ENCODE measurements at regions not wholly inside any gene's neighbourhood (a gene's known extent, or its start where the extent isn't known, plus 50 kb on each side); places are given as distances from the start of the nearest gene placed in this dataset.
"Not testable (repeated sequence)": the region's sequence is repeated elsewhere in the genome, so short reads cannot be mapped to it uniquely, and the experiment has no call there.

DNA sequence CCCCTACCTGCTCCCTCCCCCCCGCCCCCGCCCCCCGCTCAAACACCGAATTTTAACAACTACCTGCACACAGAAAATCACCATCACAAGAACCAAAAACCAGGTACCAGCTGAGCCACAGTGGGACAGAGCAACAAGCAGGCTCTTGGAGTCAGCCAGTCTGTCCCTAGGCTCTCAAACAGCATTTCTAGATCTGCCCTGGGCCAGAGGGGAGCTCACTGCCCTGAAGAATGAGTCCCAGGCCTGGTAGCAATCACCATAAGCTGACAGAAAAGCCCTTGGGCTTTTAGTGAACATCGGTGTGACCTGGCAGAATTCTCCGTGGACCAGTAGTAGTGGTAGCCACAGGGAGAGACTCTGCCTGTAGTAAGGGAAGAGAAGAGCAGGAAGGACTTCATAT lies 58.3 kb downstream of the C11orf87 start:
- no peak for DNase-seq

DNA sequence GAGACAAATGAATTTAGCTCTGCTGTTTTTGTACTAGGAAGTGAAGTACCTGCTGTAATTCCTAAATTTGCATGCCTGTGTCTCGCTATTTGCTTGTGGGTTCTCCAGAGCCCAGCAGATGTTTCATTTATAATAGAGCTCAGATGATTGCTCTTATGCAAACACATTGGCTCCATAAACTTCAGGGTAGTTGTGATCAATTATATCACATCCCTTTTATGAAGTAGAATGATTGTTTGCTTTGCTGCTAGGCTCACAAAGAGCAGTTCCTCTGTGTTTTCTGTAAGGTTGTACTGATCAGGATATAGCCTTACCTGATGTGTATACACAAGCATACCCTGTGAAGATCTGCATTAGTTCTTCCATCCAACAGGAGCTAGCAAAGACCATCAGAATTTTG lies 64.1 kb downstream of the C11orf87 start:
- DNase-seq, result peak; percentile 1

DNA sequence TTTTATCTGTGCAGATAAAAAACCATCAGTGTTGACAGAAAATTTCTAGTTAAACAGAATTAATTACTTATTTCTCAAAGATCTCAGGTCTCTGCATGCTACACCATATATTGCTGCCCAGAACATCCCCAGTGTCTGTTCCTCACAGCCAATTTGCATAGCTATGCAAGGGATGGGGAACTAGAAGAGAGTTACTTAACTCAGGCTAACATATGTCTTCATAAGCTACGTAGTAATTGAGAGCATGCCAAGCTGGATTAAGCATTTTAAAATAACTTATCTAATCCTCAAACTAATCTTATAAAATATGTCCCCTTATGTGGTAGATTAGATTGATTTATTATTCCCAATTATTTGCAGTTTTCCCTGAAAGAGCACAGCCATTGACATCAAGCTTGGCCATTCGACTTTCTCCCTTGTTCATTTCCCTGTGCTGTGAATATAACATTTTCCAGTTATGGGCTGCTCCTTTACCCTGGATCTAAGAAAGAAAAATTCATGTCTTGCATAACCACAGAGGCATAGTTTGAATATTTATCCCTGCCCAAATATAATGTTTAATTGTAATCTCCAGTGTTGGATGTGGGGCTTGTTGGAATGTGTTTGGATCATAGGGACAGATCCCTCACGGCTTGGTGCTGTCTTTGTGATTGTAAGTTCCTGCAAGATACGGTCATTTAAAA lies 69.1 kb downstream of the C11orf87 start:
- no peak for DNase-seq

DNA sequence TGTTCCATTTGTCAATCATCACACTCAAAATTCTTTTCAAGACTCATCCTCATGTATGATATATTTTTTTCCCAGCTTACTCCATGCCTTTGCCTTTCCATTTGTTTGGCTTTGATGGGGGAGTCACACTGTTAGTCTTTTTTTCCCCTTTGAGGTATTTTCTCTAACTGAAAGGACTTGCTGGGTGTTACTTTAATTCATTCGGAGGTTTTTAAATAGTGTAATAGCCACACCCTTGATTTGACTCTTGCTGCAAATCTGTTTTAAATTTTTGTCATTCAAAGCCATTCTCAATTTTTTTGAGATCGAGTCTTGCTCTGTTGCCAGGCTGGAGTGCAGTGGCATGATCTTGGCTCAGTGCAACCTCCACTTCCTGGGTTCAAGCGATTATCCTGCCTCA lies 84.1 kb downstream of the C11orf87 start:
- no peak for DNase-seq

DNA sequence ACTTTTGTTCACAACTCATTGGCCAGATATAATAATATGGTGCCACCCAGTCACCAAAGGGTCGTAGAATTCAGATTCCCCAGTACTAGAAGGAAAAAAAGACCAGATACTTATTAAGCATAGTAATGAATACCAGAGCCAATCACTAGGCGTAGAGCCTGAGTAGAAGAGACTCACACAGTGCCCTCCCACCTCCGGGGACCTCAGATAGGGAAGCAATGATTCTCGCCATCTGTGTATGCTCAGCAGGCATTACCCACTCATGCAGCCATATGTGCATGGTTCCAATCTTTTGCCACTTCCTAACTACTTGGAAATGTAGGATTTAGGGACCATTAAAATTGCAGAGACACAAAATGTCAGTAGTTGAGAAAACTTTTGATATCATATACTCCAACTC lies 85.3 kb downstream of the C11orf87 start:
- no peak for DNase-seq

DNA sequence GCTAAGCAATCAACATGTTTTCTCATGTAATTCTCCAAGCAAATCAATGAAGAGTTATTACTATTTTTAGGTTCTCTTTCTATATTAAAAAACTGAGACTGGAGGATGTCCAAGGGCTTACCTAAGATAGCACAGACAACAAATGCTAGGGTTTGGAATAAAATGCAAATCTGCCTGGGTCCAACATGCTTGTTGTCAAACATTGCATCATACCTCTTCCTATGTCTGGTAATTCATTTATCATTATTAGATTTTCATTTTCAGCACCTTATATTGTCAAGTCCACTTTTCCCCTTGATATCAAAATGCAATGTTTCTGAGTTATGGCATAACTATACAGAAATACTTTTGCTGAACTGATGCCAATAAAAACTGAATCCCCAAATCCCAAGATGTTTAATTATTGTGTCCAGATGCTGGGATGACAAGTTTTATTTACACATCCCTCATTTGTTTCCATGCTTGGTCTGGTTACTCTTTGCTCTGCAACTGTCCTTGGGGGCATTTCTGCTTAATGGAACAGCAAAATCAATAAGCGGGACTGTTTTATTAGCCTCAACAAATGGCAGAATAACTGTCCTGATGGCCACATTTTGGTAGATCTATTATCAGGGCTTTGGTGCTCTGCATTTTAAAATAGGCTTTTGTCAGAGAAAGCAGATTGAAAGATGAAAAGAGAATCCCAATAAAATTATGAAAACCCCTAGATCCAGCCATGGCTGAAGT lies 86.0 kb downstream of the C11orf87 start:
- no peak for DNase-seq

DNA sequence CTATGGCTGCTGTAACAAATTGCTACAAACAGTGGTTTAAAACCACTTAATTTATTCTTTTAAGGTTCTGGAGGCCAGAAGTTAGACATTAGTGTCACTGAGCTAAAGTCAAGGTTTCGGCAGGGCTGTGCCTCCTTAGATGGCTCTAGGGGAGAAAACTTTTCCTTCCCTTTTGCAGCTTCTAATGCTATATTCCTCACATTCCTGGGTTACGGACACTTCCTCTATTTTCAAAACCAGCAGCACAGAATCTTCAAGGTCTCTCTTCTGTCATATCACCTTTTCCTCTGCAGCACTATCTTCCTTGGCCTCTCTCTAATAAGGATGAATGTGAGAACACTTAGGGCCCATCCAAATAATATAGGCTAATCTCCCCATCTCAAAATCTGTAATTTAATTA lies 87.0 kb downstream of the C11orf87 start:
- no peak for DNase-seq

DNA sequence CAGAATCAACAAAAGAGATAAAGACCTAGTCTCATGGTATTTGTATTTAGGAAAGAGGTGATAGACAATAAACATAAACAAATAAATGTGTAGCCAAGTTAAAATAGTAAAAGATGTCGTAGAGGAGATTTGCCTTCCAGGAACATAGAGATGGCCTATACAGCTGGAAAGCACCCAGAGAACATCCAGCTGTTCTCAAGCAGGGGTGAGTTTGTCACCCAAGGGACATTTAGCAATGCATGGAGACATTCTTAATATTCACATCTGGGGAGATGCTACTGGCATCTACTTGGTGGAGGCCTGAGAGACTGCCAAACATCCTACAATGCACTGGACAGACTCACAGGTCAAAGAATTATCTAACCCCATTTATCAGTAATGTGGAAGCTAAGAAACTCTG lies 88.3 kb downstream of the C11orf87 start:
- no peak for DNase-seq

DNA sequence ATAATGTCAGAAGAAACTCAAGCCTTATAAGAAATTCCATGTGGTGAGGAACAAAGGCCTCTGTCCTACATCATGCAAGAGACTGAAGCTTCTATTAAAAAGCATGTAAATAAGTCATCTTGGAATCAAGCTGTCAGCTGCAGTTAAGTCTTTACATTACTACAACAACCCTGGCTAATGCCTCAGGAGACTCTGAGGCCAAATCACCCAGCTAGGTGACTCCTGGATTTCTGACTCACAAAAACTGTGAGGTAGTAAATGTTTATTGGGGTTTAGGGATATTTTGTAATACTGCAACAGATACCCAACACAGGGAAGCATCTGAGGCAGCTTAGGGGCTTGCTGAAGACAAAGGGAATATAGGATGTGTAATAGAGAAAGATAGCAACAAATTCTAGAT lies 89.6 kb downstream of the C11orf87 start:
- DNase-seq, result no peak

DNA sequence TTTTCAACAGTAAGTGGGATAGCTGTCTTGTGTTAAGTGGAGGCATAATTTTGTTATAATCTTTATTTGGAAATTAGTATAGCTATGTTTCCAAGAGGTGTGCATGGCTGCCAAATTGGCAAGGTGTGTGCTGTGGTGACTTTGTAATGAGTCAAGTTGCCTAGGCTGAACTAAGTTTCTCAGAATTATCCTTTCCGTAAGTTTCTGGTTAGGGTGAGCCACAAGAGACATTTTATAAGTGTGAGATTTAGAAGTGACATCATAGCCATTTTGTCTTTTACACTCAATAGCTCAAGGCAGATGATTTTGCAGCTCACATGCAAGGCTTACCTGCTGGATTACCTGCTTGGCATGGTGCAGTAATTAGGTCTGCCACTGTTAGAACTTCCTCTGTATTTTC lies 90.3 kb downstream of the C11orf87 start:
- DNase-seq, result no peak

DNA sequence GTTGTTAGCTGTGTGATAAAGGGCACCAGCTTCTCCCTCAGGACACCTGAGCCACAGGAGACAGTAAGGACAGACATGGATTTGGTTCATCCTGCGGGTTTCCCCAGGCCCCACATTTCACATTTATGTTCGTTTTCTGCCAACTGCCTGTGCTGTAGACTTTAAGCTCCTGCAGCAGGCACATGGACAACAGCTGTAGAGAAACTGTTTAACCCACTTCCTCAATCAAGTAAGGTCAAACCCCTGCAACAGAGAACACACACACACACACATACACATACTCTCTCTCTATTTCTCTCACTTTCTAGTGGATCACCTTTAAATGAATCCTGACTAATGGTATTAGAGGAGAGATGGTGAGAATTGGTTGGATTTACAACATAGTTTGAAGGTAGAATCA lies 90.7 kb downstream of the C11orf87 start:
- no peak for DNase-seq

DNA sequence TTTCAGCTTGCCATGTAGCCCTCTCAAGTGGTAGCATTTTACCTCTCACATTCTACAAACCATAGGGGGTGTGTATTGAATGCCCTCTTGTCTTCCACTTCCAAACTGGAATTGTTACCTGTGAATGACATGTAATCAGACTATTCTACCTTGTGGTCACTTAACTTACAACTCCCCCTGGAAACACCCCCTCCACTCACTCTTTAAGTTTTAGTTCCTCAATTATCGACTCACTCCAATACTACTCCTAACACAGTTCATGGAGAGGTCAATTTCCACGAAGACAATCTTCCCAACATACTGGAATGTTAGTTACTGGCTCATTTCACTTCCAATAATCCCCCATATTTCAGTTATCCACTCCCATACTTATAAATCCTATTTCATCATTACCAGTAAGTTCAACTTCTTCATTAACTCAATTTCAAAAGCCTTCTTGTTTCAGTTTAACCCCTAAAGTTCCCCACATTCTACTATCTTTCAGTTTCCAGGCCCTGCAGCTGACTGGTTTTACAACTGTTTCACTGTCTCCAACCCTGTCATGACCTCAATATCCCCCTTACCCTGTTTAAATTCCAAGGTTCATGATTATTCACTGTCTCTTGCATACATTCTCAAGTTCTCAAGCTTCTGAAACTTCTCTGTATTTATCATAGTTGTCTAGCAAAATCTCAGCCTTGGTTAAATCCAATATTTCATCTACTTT lies 92.5 kb downstream of the C11orf87 start:
- no peak for DNase-seq

DNA sequence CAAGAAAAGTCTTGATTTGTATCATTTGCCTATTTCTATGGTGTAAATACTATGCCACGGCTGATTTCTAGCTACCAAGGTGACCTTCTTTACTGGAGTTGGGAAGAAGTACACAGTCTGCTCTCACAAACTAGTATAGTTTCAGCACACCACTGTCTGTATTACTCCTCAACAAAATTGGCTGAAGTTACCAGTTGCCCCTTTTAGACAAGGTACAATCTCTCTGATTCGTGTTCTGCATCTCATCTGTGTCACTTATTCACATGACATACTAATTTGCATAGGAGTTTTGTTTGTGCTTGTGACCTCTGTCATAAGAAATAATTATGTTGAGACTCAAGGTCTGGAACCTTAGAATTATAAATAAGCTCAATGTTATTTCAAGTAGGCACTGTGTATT lies 97.3 kb downstream of the C11orf87 start:
- DNase-seq, result no peak

DNA sequence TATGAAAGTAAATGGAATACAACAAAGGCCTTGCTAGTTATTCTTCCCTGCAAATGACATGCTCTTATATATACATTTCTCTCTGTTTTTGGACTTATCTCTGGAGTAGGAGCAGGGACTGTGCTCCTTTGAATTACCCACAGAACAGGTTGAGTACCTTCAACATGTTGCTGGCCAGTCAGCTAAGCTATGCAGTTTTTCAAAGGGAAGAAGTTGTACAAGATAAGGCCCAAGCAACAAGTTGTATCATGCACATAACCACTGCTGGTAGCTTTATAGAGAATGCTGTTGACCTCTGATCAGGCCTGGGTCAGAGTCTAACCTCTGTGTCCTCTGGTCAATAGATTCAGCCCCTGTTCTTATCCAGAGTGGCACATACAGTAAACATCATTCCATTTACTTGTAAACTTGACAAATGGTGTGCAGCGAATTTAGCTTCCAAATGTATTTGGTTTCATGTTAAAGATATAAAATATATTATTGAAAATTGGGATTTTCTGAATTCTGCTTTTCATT lies 99.6 kb downstream of the C11orf87 start:
- no peak for DNase-seq

DNA sequence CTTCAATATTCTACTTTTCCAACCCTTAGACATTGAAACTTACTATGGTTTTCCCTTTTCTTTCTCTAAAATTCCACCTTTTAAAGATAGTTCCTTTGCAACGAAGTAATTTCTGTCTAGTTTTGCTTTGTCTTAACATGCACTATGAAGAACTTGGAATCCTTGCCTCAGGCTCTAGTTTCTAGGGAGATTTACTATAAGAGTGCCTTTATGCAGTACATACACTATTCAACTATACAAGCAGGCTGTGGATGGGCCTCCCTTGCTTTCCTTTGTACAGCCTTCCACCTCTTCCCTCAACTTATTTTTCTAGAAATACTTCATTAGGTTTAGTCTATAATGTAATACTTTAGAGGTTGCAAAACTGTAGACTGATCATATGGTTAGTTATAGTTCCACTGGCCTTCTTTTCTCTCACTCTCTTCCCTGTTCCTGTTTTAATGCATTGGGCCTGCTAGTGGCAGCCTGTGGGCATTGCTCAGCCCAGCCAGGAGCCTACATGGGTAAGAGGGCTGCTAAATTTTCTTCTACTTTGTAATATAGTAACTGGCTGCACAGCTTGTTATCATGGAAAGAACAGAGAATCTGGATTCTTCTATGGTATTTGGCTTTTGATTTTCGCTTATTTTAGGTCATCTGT lies 100.2 kb downstream of the C11orf87 start:
- DNase-seq, result no peak

DNA sequence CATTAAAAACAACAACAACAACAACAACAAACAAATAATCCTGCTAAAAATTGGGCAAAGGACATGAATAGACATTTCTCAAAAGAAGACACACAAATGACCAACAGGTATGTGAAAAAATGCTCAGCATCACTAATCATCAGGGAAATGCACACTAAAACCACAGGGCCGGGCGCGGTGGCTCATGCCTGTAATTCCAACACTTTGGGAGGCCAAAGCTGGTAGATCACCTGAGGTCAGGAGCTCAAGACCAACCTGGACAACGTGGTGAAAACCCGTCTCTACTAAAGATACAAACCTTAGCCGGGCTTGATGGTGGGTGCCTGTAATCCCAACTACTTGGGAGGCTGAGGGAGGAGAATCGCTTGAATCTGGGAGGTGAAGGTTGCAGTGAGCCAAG lies 103.6 kb downstream of the C11orf87 start:
- DNase-seq, result not testable (repeated sequence)

DNA sequence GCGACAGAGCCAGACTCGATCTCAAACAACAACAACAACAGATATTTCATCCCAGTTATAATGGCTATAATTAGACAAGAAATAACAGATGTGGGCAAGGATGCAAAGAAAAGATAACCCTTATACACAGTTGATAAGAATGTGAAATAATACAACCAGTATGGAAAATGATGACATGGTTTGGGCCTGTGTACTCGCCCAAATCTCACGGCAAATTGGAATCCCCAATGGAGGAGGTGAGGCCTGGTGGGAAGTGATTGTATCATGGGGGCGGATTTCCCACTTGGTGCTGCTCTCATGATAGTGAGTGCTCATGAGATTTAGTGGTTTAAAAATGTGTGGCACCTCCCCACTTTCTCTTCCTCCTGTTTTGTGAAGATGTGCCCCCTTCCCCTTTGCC lies 104.1 kb downstream of the C11orf87 start:
- no peak for DNase-seq

DNA sequence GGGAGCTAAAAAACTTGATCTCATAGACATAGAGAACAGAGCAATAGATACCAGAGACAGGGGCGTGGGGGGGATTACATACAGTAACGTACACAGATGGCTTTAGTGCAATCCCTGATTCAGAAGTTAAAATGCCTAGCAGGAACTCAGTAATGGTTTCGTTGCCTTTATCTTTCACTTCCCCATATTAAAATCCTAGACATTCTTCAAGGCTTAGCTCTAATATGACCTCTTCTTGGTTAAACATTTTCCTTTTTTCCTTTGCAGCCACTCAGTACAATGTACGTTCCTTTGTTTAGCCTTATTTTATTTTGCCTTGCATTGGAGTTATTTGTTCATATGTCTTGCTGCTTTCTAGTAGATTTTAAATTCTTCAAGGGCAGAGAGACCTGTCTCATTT lies 104.9 kb downstream of the C11orf87 start:
- no peak for DNase-seq

DNA sequence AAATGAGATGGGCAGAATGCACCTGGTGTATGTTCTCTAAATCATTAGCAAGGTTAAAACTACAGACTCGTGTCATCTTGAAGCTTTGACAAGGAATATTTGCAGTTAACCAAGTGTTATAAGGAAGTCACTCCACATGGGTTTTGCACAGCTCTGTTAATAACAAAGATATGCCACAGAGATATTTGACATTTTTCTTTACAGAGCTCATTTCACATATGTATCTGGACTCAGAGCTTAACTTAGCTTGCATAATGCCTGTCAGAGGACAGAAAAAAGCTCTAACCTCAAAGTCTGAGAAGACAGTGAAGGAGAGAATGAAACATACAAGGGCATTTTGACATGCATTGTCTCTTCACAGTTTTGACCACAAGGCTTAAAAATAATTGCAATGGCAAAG lies 105.5 kb downstream of the C11orf87 start:
- no peak for DNase-seq

DNA sequence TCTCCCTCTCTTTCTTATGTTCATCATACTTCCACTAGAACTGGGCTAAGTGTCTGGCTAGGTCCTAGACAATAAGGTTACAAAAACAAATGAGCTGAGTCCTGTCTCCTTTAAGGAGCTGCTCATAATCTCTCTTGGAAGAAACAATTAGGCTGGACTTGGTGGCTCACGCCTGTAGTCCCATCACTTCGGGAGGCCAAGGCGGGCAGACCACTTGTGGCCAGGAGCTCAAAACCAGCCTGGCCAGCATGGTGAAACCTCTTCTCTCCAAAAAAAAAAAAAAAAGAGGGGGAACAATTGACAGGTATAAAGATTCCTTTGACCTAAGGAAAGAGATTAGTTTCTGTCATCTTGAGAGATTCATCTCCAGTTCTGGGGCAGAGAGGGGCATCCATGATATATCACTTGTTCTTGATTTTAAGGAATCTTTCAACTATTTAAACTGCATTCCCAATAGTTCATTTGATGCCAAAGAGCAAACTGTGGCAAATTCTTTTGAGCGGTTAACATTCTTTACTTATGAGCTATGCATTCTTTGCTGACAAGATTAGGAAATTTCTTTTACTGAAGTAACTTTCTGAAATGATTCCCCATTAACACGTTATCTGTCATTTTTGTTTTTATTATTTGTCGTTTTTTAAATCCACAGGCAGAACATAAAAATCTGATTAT lies 125.5 kb downstream of the C11orf87 start:
- no peak for DNase-seq

DNA sequence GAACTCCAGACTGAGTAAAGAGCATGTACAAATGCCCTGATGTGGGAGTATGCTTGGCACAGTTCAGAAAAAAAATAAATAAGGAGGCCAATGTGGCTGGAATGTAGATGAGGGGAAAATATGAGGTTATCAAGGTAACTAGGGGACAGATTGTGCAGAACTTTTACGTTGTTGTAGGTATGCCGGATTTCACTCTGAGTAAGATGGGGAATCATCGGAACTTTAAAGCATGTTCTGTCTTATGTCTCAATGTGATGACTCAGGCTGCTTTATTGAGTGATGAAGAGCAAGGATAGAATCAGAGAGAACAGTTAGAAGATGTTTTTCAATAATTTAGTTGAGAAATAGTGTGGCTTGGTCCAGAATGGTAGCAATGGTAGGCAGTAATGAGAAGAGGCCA lies 130.4 kb downstream of the C11orf87 start:
- DNase-seq, result no peak

DNA sequence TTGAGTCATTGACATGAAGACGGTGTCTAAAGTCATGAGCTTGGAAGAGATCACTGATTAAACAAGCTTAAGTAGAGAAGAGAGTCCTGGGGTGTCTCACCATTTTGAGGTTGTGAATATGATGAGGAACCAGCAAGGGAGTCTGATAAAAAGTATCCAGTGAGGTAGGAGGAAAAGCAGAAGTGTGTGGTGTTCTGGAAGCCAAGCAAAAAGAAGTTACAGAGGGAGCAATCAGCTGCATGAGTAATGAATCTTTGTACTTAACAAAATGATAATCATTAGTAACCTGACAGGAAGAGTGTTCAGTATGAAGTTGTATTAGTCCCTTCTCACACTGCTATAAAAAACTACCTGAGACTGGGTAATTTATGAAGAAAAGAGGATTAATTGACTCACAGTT lies 131.3 kb downstream of the C11orf87 start:
- DNase-seq, result no peak

DNA sequence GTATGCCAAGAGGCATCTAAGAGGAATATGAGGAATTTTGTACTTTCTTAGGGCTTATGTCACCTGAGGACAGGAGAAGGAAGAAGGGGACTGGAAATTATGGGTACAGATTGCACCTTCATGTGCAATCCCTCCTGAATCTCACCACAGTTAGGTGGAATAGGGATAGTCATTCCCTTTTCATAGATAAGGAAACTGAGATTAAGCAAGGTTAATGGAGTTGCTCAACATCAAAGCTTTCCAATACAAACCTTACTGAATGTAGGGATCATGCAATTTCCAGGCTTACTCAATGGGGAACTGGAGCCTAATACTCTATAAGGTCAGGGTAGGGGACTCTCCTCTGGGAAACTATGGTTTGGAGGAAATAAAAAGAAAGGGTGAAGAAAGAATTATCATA lies 133.0 kb downstream of the C11orf87 start:
- DNase-seq, result no peak
